Tibial nerve (tissue), 4 donors: ENCODE measurements at regions not wholly inside any gene's neighbourhood (a gene's known extent, or its start where the extent isn't known, plus 50 kb on each side); places are given as distances from the start of the nearest gene placed in this dataset.

Experiments
- DNase-seq, 2 donors: peaks; one replicate each; pipeline ENCODE4 v3.0.0-alpha.2; 2019; ENCODE audit warnings: low spot score in 2 of 2
- H3K27ac ChIP-seq, 4 donors: fragments of 200-600 bp; sonication (generic) in 3 of 4; one replicate each; pipeline ENCODE4 v1.5.1; 2017 to 2019; ENCODE audit warnings: mild to moderate bottlenecking in 1 of 4
- H3K27me3 ChIP-seq, 2 donors: fragments of 200-600 bp; sonication (generic) in 1 of 2; one replicate each; pipeline versions ENCODE4 v1.5.1 to v1.6.0; 2017 to 2019
- H3K36me3 ChIP-seq, 3 donors: fragments of 200-600 bp; sonication (generic); one replicate each; pipeline ENCODE4 v1.5.1; 2018 to 2019
- H3K4me1 ChIP-seq, 4 donors: fragments of 200-600 bp; sonication (generic) in 3 of 4; one replicate each; pipeline ENCODE4 v1.5.1; 2017 to 2019
- H3K4me3 ChIP-seq, 4 donors: fragments of 200-600 bp; sonication (generic) in 3 of 4; one replicate each; pipeline ENCODE4 v1.5.1; 2017 to 2019; ENCODE audit warnings: mild to moderate bottlenecking in 1 of 4, moderate library complexity in 1 of 4
- H3K9me3 ChIP-seq, 4 donors: fragments of 200-600 bp; sonication (generic) in 3 of 4; one replicate each; pipeline ENCODE4 v1.5.1; 2017 to 2019
- EP300 ChIP-seq, 2 donors: sonication (generic); formaldehyde crosslinking; IDR thresholded peaks; one replicate each; pipeline ENCODE4 v1.6.1; 2017; ENCODE audit warnings: antibody characterized with exemption in 2 of 2, mild to moderate bottlenecking in 1 of 2
- POLR2A ChIP-seq, 2 donors: fragments of 450-650 bp; IDR thresholded peaks; one replicate each; pipeline ENCODE4 v1.6.1; 2017; ENCODE audit warnings: antibody characterized with exemption in 2 of 2, mild to moderate bottlenecking in 2 of 2, moderate library complexity in 2 of 2
- WGBS, 2 donors: methylation state at CpG; one replicate each; pipeline ENCODE4 v1.1.5; 2018; 5-methylcytosine and 5-hydroxymethylcytosine counted together
- TF ChIP-seq, protein P1 (sequence below), 5 experiments: fragments of 200-600 bp in 3 of 5; fragments of 450-650 bp in 2 of 5; sonication (generic) in 3 of 5; IDR thresholded peaks; one replicate each; pipeline ENCODE4 v1.5.1; 2016 to 2019; ENCODE audit warnings: antibody characterized with exemption in 5 of 5, mild to moderate bottlenecking in 3 of 5, moderate library complexity in 2 of 5

DNA sequence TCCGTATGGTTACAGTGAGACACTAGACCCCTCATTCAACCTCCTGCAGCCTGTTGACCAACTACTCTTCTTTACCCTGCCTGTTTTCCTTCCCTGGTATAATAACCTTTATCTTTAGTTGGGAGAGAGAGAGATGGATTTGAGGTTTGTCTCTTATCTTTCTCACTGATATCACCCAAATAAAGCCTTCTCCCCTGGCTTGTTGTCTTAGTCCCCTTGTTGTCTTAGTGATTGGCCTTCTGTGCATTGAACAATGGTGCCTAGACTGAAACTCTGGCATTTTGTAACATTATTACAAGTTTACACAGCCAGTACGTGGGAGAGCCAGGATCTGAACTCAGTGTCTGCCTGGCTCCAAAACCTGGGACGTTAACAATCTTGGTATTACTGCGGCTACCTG lies 560.8 kb downstream of the HS3ST4 start:
- H3K9me3 ChIP-seq = peaks cover 0 to 2% (median 0%) of the 10 kb centered on the region in 4 donors
- H3K4me3 ChIP-seq = no peak overlapping the region
- no peak for DNase-seq
- no peak overlapping the region for H3K27ac ChIP-seq
- H3K36me3 ChIP-seq = no peaks in the 10 kb centered on the region
- WGBS, 2 donors = 75 to 87% methylated on average over 4 of the region's 4 CpGs
- no peaks in the 10 kb centered on the region for H3K27me3 ChIP-seq
- H3K4me1 ChIP-seq = no peaks in the 10 kb centered on the region
- TF ChIP-seq POLR2A (IDR thresholded peaks at IDR 0.05) (no peak), EP300 (IDR thresholded peaks at IDR 0.05) (no peak)
- TF ChIP-seq, protein P1, sequence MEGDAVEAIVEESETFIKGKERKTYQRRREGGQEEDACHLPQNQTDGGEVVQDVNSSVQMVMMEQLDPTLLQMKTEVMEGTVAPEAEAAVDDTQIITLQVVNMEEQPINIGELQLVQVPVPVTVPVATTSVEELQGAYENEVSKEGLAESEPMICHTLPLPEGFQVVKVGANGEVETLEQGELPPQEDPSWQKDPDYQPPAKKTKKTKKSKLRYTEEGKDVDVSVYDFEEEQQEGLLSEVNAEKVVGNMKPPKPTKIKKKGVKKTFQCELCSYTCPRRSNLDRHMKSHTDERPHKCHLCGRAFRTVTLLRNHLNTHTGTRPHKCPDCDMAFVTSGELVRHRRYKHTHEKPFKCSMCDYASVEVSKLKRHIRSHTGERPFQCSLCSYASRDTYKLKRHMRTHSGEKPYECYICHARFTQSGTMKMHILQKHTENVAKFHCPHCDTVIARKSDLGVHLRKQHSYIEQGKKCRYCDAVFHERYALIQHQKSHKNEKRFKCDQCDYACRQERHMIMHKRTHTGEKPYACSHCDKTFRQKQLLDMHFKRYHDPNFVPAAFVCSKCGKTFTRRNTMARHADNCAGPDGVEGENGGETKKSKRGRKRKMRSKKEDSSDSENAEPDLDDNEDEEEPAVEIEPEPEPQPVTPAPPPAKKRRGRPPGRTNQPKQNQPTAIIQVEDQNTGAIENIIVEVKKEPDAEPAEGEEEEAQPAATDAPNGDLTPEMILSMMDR (IDR thresholded peaks at IDR 0.05) = no peak

DNA sequence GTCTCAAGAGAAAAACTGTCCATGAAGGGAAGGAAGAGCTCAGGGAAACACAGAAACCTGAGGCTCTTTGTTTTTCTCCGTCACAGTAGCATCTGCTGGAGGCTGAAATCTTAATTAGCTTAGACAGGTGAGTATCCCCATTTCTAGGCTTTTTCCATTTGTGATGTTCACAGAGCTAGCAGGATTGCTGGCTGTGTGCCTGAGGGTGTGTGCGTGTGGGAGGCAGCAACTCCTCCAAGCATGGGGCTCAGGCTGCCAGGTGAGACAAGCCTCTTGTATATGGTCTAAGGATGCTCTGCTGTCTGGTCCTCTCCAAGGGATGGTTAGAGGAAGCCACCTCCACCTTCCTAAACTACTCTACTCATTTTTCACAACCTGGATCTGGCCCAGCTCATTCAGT lies 569.9 kb downstream of the HS3ST4 start:
- H3K4me1 ChIP-seq = no peaks in the 10 kb centered on the region
- H3K36me3 ChIP-seq = no peaks in the 10 kb centered on the region
- TF ChIP-seq, protein P1 (IDR thresholded peaks at IDR 0.05) = no peak
- TF ChIP-seq POLR2A (IDR thresholded peaks at IDR 0.05) (no peak), EP300 (IDR thresholded peaks at IDR 0.05) (no peak)
- H3K27ac ChIP-seq = no peak overlapping the region
- no peak for DNase-seq
- WGBS, 2 donors = 86 to 88% methylated on average over 2 of the region's 2 CpGs
- H3K27me3 ChIP-seq = no peaks in the 10 kb centered on the region
- H3K9me3 ChIP-seq = no peaks in the 10 kb centered on the region
- H3K4me3 ChIP-seq = no peak overlapping the region

DNA sequence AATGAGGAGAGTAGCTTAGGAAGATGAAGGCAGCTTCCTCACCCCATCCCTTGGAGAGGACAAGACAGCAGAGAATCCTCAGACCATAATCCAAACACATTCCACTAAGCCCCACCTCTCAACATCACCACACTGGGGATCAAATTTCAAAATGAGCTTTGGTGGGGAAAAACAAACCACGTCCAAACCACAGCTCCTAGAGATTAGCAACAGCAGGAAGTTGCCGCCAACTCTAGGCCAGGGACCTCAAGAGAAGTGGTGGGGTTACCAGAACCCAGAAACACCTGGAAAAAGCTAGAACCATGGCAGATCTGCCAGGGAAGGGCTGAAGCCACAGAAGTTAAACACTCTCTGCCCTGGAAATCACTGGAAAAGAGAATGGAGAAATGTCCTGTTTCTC lies 571.6 kb downstream of the HS3ST4 start:
- Histone ChIP-seq H3K27me3 (no peaks in the 10 kb centered on the region), H3K27ac (no peak overlapping the region), H3K36me3 (no peaks in the 10 kb centered on the region), H3K9me3 (peaks cover 0 to 2% (median 0%) of the 10 kb centered on the region in 4 donors), H3K4me1 (no peaks in the 10 kb centered on the region), H3K4me3 (no peak overlapping the region)
- DNase-seq = no peak
- WGBS, 2 donors = 46 to 47% methylated on average over 2 of the region's 2 CpGs
- TF ChIP-seq, protein P1 (IDR thresholded peaks at IDR 0.05) = no peak
- no peak for TF ChIP-seq POLR2A (IDR thresholded peaks at IDR 0.05)
- no peak for TF ChIP-seq EP300 (IDR thresholded peaks at IDR 0.05)

DNA sequence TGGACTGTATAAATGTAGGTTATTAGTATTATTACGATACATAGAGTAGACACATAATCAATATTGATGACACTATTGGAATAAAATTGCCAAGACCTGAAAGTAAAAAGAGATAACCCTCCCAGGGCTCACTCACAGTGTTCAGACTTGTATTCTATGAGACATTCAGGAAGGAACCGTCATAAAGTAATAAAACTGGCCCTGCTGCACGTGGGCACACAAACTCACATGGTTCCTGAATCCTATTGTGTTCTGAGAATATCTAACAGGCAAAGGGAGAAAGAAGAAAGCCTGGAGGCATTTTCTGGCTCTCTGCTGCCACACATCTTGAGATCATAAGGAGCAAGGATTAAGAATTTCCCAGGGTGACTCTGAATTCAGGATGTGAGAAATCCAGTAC lies 575.9 kb downstream of the HS3ST4 start:
- TF ChIP-seq POLR2A (IDR thresholded peaks at IDR 0.05) (no peak), EP300 (IDR thresholded peaks at IDR 0.05) (no peak)
- TF ChIP-seq, protein P1 (IDR thresholded peaks at IDR 0.05) = no peak
- Histone ChIP-seq H3K27me3 (no peaks in the 10 kb centered on the region), H3K4me1 (no peaks in the 10 kb centered on the region), H3K4me3 (no peak overlapping the region), H3K9me3 (peaks cover 0 to 2% (median 0%) of the 10 kb centered on the region in 4 donors), H3K36me3 (no peaks in the 10 kb centered on the region), H3K27ac (no peak overlapping the region)
- WGBS, 2 donors = 42 to 58% methylated on average over 3 of the region's 3 CpGs
- no peak for DNase-seq

DNA sequence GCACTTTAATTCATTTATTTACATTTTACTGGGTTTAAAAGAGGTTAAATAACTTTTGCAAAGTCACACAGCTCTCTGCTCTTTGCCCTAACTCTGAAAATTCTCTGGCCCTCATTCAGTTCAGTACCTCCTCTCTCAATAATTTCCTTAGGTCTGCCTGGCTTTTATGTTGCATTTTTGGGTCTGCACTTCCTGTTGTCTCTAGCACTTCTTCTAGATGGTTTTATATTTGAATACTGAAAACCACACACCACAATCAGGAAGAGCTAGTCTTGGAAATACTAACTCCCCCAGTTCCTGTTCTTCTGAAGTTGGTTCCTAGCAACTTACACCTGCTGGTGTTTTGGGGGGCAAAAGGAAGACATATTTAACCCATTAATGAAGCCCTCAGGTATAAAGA lies 577.9 kb downstream of the HS3ST4 start:
- TF ChIP-seq, protein P1 (IDR thresholded peaks at IDR 0.05) = no peak
- TF ChIP-seq EP300 (IDR thresholded peaks at IDR 0.05) (no peak), POLR2A (IDR thresholded peaks at IDR 0.05) (no peak)
- Histone ChIP-seq H3K4me3 (no peak overlapping the region), H3K36me3 (no peaks in the 10 kb centered on the region), H3K27me3 (no peaks in the 10 kb centered on the region), H3K9me3 (peaks cover 0 to 2% (median 0%) of the 10 kb centered on the region in 4 donors), H3K27ac (no peak overlapping the region), H3K4me1 (no peaks in the 10 kb centered on the region)
- DNase-seq = no peak
